ENCODE measurements at regions not wholly inside any gene's neighbourhood (a gene's known extent, or its start where the extent isn't known, plus 50 kb on each side); places are given as distances from the start of the nearest gene placed in this dataset.

GRCh38 chr2:39515273-39515896, 78.3 kb upstream of the MAP4K3 start:
- DNase-seq, result no peak

- DNase-seq, result no peak
Observed at GRCh38 chr2:39515897-39516346, 78.8 kb upstream of the MAP4K3 start.

GRCh38 chr2:39516347-39517101, 79.4 kb upstream of the MAP4K3 start:
- no peak for DNase-seq

- no peak for DNase-seq
Observed at GRCh38 chr2:39517102-39517436, 80.0 kb upstream of the MAP4K3 start.

GRCh38 chr2:39517622-39518021, 80.5 kb upstream of the MAP4K3 start:
- DNase-seq, result no peak

GRCh38 chr2:39519886-39520285, 82.8 kb upstream of the MAP4K3 start:
- DNase-seq, result no peak

GRCh38 chr2:39521876-39522517, 84.9 kb upstream of the MAP4K3 start:
- DNase-seq, result no peak

- no peak for DNase-seq
Observed at GRCh38 chr2:39522518-39522877, 85.4 kb upstream of the MAP4K3 start.

GRCh38 chr2:39523308-39524044, 86.4 kb upstream of the MAP4K3 start:
- DNase-seq, result no peak

GRCh38 chr2:39524061-39524460, 87.0 kb upstream of the MAP4K3 start:
- no peak for DNase-seq

- DNase-seq, result no peak
Observed at GRCh38 chr2:39524756-39525635, 87.9 kb upstream of the MAP4K3 start.

GRCh38 chr2:39525636-39526412, 88.7 kb upstream of the MAP4K3 start:
- DNase-seq, result no peak

- DNase-seq, result no peak
Observed at GRCh38 chr2:39528701-39529100, 91.6 kb upstream of the MAP4K3 start.

- DNase-seq, result no peak
Observed at GRCh38 chr2:39529836-39530235, 92.8 kb upstream of the MAP4K3 start.

GRCh38 chr2:39530411-39530866, 93.4 kb upstream of the MAP4K3 start:
- no peak for DNase-seq

- DNase-seq, result no peak
Observed at GRCh38 chr2:39531220-39531777, 94.2 kb upstream of the MAP4K3 start.

GRCh38 chr2:39532933-39533332, 95.8 kb upstream of the MAP4K3 start:
- no peak for DNase-seq

GRCh38 chr2:39534095-39534711, 97.1 kb upstream of the MAP4K3 start:
- no peak for DNase-seq

GRCh38 chr2:39535636-39536185, 98.6 kb upstream of the MAP4K3 start:
- DNase-seq, result no peak

GRCh38 chr2:39537150-39537549, 100.1 kb upstream of the MAP4K3 start:
- DNase-seq, result peak; percentile 10

- DNase-seq, result no peak
Observed at GRCh38 chr2:39538718-39539117, 101.6 kb upstream of the MAP4K3 start.
